ENCODE measurements at regions not wholly inside any gene's neighbourhood (a gene's known extent, or its start where the extent isn't known, plus 50 kb on each side); places are given as distances from the start of the nearest gene placed in this dataset.

DNA sequence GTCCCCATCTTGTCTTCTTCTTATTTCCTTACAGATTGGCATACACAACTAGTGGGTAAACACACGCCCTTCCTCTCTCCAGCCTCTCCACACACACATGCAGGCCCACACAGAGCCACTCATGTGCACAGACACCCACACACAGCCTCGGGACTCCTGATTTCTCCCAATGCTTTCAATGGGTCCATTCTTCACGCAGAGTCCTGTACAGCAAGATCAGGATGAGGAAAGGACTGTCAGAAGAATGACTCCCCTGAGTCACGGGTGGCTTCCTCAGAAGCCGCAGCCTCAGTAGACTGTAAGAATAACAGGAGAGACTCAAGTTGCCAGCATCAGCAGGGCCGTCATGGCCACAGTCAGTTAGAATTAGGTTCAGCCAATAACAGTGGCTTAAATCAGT lies 109.1 kb upstream of the GLI2 start:
- TF ChIP-seq POLR2A (IDR thresholded peaks at IDR 0.05; ENCODE audit: low read depth, low read length) (no peak), POLR2AphosphoS5 (IDR thresholded peaks at IDR 0.05; ENCODE audit: low read depth, low read length) (no peak), TAF1 (IDR thresholded peaks at IDR 0.05; ENCODE audit: low read depth, low read length) (no peak), POU2F2 (IDR thresholded peaks at IDR 0.05; ENCODE audit: low read depth, low read length) (no peak), SPI1 (IDR thresholded peaks at IDR 0.05; ENCODE audit: low read depth, low read length) (no peak)

All from GM12891 (cell line).